GM23338 (cell line): ENCODE measurements at regions not wholly inside any gene's neighbourhood (a gene's known extent, or its start where the extent isn't known, plus 50 kb on each side); places are given as distances from the start of the nearest gene placed in this dataset.

Experiments
- CREB1 ChIP-seq: fragments of 250-450 bp; sonication (Bioruptor Pico); IDR thresholded peaks from 2 replicates; pipeline ENCODE4 v1.5.0; 2020; ENCODE audit warnings: low read depth, mild to moderate bottlenecking, moderate library complexity
- CTCF ChIP-seq, 2 experiments: fragments of 200-600 bp in 1 of 2; sonication (generic) in 1 of 2; conservative IDR thresholded peaks; 2 replicates each; pipeline versions ENCODE4 v1.5.1 to v1.6.1; 2016 to 2017; ENCODE audit warnings: antibody characterized with exemption in 2 of 2, low read depth in 2 of 2, mild to moderate bottlenecking in 2 of 2, moderate library complexity in 1 of 2
- ETS1 ChIP-seq: IDR thresholded peaks from 2 replicates; pipeline ENCODE4 v1.6.1; 2016; ENCODE audit warnings: antibody characterized with exemption
- EZH2 ChIP-seq: fragments of 200-600 bp; sonication (generic); IDR thresholded peaks from one replicate; pipeline ENCODE4 v1.8.0; 2017; ENCODE audit warnings: antibody characterized with exemption, mild to moderate bottlenecking, low read depth; ENCODE audit not compliant: unreplicated experiment
- EZH2phosphoT487 ChIP-seq: fragments of 200-600 bp; sonication (generic); IDR thresholded peaks from one replicate; pipeline ENCODE4 v1.8.1; 2018; ENCODE audit warnings: antibody characterized with exemption; ENCODE audit not compliant: unreplicated experiment
- POLR2AphosphoS5 ChIP-seq: IDR thresholded peaks from 2 replicates; pipeline ENCODE4 v1.6.1; 2016; ENCODE audit warnings: antibody characterized with exemption, low read depth
- REST ChIP-seq: IDR thresholded peaks from one replicate; pipeline ENCODE4 v1.6.1; 2018; ENCODE audit warnings: antibody characterized with exemption; ENCODE audit not compliant: unreplicated experiment

GRCh38 chr1:185464777-185465176, 147.7 kb upstream of the IVNS1ABP start:
- TF ChIP-seq CTCF (conservative IDR thresholded peaks at IDR 0.05; ENCODE audit: low read depth in 2 of 2), result no peak
- TF ChIP-seq EZH2phosphoT487, result no peak
- no peak for TF ChIP-seq POLR2AphosphoS5
- no peak for TF ChIP-seq EZH2
- TF ChIP-seq ETS1, result no peak
- no peak for TF ChIP-seq CREB1 (CRISPR knock-in tag)
- TF ChIP-seq REST, result no peak
